ENCODE measurements at regions not wholly inside any gene's neighbourhood (a gene's known extent, or its start where the extent isn't known, plus 50 kb on each side); places are given as distances from the start of the nearest gene placed in this dataset.

DNA sequence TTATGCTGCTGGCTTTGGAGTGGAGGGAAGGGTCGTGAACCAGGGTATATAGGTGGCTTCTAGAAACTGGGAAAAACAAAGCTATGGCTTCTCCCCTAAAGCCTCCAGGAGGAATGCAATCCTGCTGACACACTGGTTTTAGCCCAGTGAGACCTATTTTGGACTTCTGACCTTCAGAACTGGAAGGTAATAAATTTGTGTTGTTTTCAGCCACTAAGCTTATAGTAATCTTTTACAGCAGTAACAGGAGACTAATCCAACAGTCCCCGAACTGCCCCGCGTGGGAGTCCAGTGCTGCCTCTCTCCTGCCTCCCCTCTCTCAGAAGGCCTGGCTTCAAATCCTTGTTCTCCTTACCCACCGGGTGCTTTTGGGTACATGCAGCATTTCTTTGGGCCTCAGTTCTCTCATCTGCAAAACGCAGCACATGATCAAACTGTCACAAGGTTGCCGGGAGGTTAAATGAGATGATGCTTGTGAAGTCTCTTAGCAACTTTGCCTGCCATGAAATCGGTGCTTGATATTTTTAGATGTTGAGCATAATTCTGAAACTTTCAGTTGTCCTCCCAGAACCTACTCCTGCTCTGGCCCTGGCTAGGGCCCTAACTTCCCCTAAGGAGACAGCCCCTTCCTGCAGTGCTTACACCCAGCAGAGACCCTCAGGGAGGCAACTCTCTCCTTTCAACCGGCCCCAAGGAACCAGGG is 127.3 kb upstream of the BOD1 start:
- peaks cover 8% of the 10 kb centered on the region for H3K9me3 Mint-ChIP-seq (ENCODE audit: unreplicated experiment)
- no peak for DNase-seq
- TF ChIP-seq CTCF (IDR thresholded peaks at IDR 0.05; ENCODE audit: partially characterized antibody, unreplicated experiment): no peak
- no peaks in the 10 kb centered on the region for H3K36me3 Mint-ChIP-seq (ENCODE audit: unreplicated experiment)
- no peak overlapping the region for H3K27ac Mint-ChIP-seq (ENCODE audit: unreplicated experiment)
- peaks cover 4% of the 10 kb centered on the region for H3K27me3 Mint-ChIP-seq (ENCODE audit: unreplicated experiment)
- no peak overlapping the region for H3K4me3 Mint-ChIP-seq (ENCODE audit: unreplicated experiment)
- H3K4me1 Mint-ChIP-seq (ENCODE audit: low read depth, unreplicated experiment): peaks cover 7% of the 10 kb centered on the region

GRCh38 chr5:173744551-173744950 is 128.1 kb upstream of the BOD1 start:
- H3K27me3 Mint-ChIP-seq (ENCODE audit: unreplicated experiment): peaks cover 4% of the 10 kb centered on the region
- TF ChIP-seq CTCF (IDR thresholded peaks at IDR 0.05; ENCODE audit: partially characterized antibody, unreplicated experiment): no peak
- no peak overlapping the region for H3K27ac Mint-ChIP-seq (ENCODE audit: unreplicated experiment)
- H3K4me1 Mint-ChIP-seq (ENCODE audit: low read depth, unreplicated experiment): peaks cover 7% of the 10 kb centered on the region
- no peak overlapping the region for H3K4me3 Mint-ChIP-seq (ENCODE audit: unreplicated experiment)
- DNase-seq: no peak
- no peaks in the 10 kb centered on the region for H3K36me3 Mint-ChIP-seq (ENCODE audit: unreplicated experiment)
- H3K9me3 Mint-ChIP-seq (ENCODE audit: unreplicated experiment): peaks cover 6% of the 10 kb centered on the region

- Mint-ChIP-seq H3K4me3 (ENCODE audit: unreplicated experiment) (no peak overlapping the region), H3K4me1 (ENCODE audit: low read depth, unreplicated experiment) (peaks cover 7% of the 10 kb centered on the region)
Observed at GRCh38 chr5:173745123-173745522, 128.7 kb upstream of the BOD1 start.

DNA sequence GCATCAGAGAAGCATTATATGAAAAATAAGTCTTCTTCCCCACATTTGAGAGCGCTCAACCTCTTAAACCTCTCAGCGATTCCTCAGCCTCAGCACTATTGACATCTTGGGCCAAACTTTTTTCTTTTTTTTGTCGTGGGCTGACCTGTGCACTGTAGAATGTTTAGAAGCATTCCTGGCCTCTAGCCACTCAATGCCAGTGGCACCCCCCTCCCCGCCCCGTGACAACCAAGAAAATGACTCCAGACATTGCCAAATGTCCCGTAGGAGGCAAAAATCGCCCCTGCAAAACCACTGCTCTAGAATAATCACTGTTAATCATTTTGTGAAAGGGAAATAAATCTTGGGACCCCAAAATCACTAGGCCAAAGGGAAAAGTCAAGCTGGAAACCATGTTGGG is 129.1 kb upstream of the BOD1 start:
- Mint-ChIP-seq H3K4me3 (ENCODE audit: unreplicated experiment) (peak overlapping the region; percentile 12), H3K27me3 (ENCODE audit: unreplicated experiment) (peaks cover 4% of the 10 kb centered on the region), H3K27ac (ENCODE audit: unreplicated experiment) (no peak overlapping the region), H3K4me1 (ENCODE audit: low read depth, unreplicated experiment) (peaks cover 7% of the 10 kb centered on the region), H3K36me3 (ENCODE audit: unreplicated experiment) (no peaks in the 10 kb centered on the region), H3K9me3 (ENCODE audit: unreplicated experiment) (peaks cover 4% of the 10 kb centered on the region)
- TF ChIP-seq CTCF (IDR thresholded peaks at IDR 0.05; ENCODE audit: partially characterized antibody, unreplicated experiment): no peak
- no peak for DNase-seq

More at GRCh38 chr5:173745123-173745522, 128.7 kb upstream of the BOD1 start:
- Mint-ChIP-seq H3K27ac (ENCODE audit: unreplicated experiment) (no peak overlapping the region), H3K36me3 (ENCODE audit: unreplicated experiment) (no peaks in the 10 kb centered on the region), H3K9me3 (ENCODE audit: unreplicated experiment) (peaks cover 4% of the 10 kb centered on the region), H3K27me3 (ENCODE audit: unreplicated experiment) (peaks cover 4% of the 10 kb centered on the region)
- DNase-seq: no peak
- no peak for TF ChIP-seq CTCF (IDR thresholded peaks at IDR 0.05; ENCODE audit: partially characterized antibody, unreplicated experiment)

- Mint-ChIP-seq H3K9me3 (ENCODE audit: unreplicated experiment) (peaks cover 3% of the 10 kb centered on the region), H3K27ac (ENCODE audit: unreplicated experiment) (peak overlapping the region; percentile 3), H3K4me1 (ENCODE audit: low read depth, unreplicated experiment) (peaks cover 7% of the 10 kb centered on the region), H3K36me3 (ENCODE audit: unreplicated experiment) (no peaks in the 10 kb centered on the region), H3K27me3 (ENCODE audit: unreplicated experiment) (peaks cover 4% of the 10 kb centered on the region), H3K4me3 (ENCODE audit: unreplicated experiment) (no peak overlapping the region)
- no peak for TF ChIP-seq CTCF (IDR thresholded peaks at IDR 0.05; ENCODE audit: partially characterized antibody, unreplicated experiment)
- DNase-seq: no peak
Observed at GRCh38 chr5:173746047-173746646, 129.7 kb upstream of the BOD1 start.
